LNCAP (cell line): ENCODE measurements at regions not wholly inside any gene's neighbourhood (a gene's known extent, or its start where the extent isn't known, plus 50 kb on each side); places are given as distances from the start of the nearest gene placed in this dataset.

Experiments used
- CTCF ChIP-seq: fragments of 450-650 bp; IDR thresholded peaks from 2 replicates; pipeline ENCODE4 v1.5.1; 2017; ENCODE audit warnings: mild to moderate bottlenecking

- TF ChIP-seq CTCF = no peak
These were observed 117.1 kb upstream of the IPO9 start for GRCh38 chr1:201711811-201712210.

GRCh38 chr1:201712387-201713085, 116.4 kb upstream of the IPO9 start:
- no peak for TF ChIP-seq CTCF

- TF ChIP-seq CTCF = no peak
These were observed 115.7 kb upstream of the IPO9 start for GRCh38 chr1:201713086-201713810.

- no peak for TF ChIP-seq CTCF
These were observed 114.2 kb upstream of the IPO9 start for GRCh38 chr1:201714542-201715329.

GRCh38 chr1:201715351-201715750, 113.6 kb upstream of the IPO9 start:
- no peak for TF ChIP-seq CTCF

- TF ChIP-seq CTCF = no peak
These were observed 112.9 kb upstream of the IPO9 start for GRCh38 chr1:201715801-201716741.

GRCh38 chr1:201716742-201717135, 112.2 kb upstream of the IPO9 start:
- no peak for TF ChIP-seq CTCF
